Left ventricle myocardium superior (tissue), 1 donor: ENCODE measurements at regions not wholly inside any gene's neighbourhood (a gene's known extent, or its start where the extent isn't known, plus 50 kb on each side); places are given as distances from the start of the nearest gene placed in this dataset.
"Not testable (repeated sequence)": the region's sequence is repeated elsewhere in the genome, so short reads cannot be mapped to it uniquely, and the experiment has no call there.

Source experiments
- ATAC-seq: fragments of 200-7000 bp; cut with Tn5 transposase; one replicate; pipeline ENCODE4 v1.9.1; 2020; ENCODE audit warnings: mild to moderate bottlenecking, moderate library complexity
- DNase-seq: peaks from one replicate; pipeline ENCODE4 v3.0.0-alpha.2; 2020
- intact Hi-C: fragments of 100-400 bp; cut with micrococcal nuclease; formaldehyde crosslinking; loops from one replicate; pipeline ENCODE4 v1.11.0; 2022
- donor health status: DM: no; HTN: yes; CAD: no; lungs with severe emphysema.

DNA sequence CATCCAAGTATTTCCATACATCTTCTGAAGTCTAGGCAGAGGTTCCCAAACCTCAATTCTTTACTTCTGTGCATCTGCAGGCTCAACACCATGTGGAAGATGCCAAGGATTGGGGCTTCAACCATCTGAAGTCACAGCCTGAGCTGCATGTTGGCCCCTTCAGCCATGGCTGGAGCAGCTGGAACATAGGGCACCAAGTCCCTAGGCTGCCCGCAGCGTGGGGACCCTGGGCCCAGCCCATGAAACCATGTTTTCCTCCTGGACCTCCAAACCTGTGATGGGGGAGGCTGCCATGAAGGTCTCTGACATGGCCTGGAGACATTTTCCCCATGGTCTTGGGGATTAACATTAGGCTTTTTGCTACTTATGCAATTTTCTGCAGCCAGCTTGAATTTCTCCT, 729.8 kb downstream of the KCNT2 start:
- DNase-seq (no peak), ATAC-seq (no peak)
- intact Hi-C loops = no loop called here

GRCh38 chr1:195876792-195877191, 731.4 kb downstream of the KCNT2 start:
- intact Hi-C loops = no loop called here
- DNase-seq = no peak
- no peak for ATAC-seq

DNA sequence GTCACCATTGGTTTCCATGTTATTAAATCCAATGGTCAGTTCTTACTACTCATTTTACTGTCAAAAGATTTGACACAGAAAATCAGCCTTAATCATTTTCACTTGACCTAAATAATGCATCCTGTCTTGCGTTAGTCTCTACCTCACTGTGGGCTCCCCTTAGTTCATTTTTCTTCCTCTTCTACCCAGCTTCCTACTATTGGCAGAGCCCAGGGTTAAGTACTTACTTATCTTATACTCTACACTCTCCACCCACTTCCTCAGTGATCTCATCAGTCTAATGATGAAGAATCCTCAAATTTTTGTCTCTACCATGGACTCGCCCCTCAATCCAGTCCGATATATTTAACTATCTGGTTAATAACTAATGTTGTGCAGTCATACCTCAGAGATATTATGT, 735.9 kb downstream of the KCNT2 start:
- ATAC-seq (no peak), DNase-seq (no peak)
- intact Hi-C loops = no loop called here

DNA sequence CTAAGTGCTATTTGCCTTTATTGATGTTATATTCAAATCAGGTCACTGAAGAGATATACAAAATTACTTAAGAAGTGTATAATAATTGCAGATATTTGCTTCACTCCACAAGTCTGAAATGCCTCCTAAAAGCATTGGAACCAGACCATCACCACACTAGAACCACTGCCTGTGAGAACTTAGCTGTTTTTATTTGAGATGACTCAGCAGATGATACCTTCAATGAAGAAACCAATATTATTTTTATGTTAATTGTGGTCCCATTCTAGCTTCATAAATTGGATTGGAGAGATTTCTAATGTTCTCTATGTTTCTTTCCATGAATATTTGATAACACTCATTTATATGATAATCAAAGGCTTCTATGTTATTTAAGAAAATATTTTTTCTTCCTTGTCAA, 740.6 kb downstream of the KCNT2 start:
- DNase-seq (no peak), ATAC-seq (no peak)
- intact Hi-C loops = no loop called here

DNA sequence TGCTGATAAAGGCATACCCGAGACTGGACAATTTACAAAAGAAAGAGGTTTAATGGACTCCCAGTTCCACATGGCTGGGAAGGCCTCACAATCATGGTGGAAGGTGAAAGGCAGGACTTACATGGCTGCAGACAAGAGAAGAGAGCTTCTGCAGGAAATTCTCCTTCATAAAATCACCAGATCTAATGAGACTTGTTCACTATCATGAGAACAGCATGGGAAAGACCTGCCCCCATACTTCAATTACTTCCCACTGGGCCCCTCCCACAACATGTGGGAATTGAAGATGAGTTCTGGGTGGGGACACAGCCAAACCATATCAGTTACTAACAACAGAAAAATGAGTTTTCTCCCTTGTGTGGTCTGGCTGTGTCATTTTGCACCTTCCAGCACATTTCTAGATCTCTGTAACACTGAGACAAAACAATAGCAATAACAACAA, 741.4 kb downstream of the KCNT2 start:
- intact Hi-C loops = no loop called here
- ATAC-seq = no peak
- DNase-seq = no peak

GRCh38 chr1:195866091-195866780, 742.0 kb downstream of the KCNT2 start:
- intact Hi-C loops = no loop called here
- ATAC-seq = no peak

DNA sequence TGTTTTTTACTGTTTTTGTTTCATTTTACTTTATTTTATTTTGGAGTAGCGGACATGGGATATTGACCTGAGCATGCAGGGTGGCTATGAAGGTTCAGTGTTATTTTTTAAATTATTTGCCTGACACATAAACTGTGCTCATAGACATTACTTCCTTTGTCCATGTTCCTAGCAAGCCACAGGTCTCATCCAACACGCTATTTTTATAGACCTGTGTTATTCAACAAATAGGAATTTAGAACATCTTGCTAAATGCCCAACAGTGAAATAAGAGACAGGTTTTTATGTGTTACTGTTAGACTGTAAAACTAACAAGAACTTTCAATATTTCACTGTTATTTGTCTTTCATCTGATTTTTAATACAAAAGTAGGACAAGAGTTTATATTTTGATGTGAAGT, 756.4 kb downstream of the KCNT2 start:
- no peak for DNase-seq
- intact Hi-C loops = no loop called here
- ATAC-seq = no peak

More at GRCh38 chr1:195866091-195866780, 742.0 kb downstream of the KCNT2 start:
- DNase-seq = no peak

- ATAC-seq = no peak
- no peak for DNase-seq
- intact Hi-C loops = no loop called here
These were observed 757.1 kb downstream of the KCNT2 start for GRCh38 chr1:195851016-195851601.

- DNase-seq = no peak
- ATAC-seq = no peak
- intact Hi-C loops = no loop called here
These were observed 759.1 kb downstream of the KCNT2 start for GRCh38 chr1:195849180-195849579.

DNA sequence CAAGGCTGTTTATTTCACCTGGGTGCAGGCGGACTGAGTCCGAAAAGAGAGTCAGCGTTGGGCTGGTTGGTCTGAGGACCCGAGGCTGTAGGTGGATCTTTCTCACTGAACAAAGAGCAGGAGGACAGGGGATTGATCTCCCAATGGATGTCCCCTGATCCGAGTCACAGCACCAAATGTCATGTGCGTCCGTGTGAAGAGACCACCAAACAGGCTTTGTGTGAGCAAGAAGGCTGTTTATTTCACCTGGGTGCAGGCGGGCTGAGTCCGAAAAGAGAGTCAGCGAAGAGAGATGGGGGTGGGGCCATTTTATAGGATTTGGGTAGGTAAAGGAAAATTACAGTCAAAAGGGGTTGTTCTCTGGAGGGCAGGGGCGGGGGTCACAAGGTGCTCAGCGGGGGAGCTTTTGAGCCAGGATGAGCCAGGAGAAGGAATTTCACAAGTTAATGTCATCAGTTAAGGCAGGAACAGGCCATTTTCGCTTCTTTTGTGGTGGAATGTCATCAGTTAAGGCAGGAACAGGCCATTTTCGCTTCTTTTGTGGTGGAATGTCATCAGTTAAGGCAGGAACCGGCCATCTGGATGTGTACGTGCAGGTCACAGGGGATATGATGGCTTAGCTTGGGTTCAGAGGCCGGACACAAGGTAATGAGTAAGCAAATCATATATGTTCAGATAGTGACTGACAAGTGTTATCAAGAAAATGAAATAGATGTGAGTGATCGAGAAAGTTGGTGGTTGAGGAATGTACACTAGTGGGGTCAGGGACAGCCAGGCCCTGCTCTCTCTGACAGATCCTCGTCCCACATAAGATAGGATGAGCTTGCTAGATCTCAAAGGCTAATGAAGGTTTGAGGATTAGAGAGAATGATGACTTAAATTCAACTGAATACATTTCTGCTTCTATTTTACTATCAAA, 760.0 kb downstream of the KCNT2 start:
- intact Hi-C loops, ATAC-seq: not testable (repeated sequence)

DNA sequence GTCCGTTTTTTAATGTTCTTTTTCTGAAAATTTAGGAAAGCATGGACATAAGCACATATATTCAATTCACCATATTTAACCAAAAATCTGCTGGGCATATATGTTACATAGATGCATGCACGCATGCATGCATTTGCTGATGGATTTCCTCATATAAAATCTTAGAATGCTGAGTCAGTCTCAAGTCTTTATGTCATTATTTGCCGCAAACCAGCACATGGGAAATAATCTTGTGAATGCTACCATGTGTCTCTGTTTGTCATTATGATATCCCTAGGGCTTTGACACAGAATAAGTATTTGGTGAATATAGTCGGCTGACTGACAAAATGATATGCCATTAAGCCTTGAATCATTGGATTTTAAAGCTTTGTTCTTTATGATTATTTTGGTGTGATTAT, 776.5 kb downstream of the KCNT2 start:
- ATAC-seq (no peak), DNase-seq (no peak)
- intact Hi-C loops = no loop called here

More for the DNA sequence above, 760.0 kb downstream of the KCNT2 start:
- DNase-seq = not testable (repeated sequence)

DNA sequence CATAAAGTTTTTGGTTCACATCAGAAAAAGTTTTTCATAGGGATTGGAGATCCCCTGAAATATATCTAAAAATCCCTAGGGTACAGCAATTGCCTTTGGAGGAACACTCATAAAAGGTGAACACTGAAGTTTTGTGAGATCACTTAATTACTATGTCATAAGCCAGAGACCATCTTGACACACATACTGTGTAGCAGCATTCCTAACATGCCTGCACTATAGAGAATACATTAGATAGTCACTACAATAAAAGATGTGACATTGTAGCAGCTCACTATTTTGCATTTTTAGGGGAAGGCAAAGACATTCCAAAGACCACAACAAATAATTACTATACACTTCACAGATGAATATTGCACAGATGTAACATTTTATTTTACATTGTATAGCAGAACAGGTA, 779.9 kb downstream of the KCNT2 start:
- ATAC-seq = no peak
- DNase-seq = no peak
- intact Hi-C loops = no loop called here

DNA sequence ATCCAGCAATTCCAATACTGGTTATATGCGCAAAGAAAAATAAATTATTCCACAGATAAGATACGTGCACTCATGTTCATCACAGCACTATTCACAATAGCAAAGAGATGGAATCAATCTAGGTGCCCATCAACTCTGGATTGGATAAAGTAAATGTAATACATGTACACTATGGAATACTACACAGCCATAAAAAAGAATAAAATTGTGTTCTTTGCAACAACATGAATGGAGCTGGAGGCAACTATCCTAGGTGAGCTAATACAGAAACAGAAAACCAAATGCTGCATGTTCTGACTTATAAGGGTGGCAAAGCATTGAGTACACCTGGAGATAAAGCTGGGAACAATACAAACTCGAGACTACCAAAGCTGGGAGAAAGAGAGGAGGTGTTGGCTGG, 787.3 kb downstream of the KCNT2 start:
- no peak for ATAC-seq
- no peak for DNase-seq
- intact Hi-C loops = no loop called here

GRCh38 chr1:195806060-195806459, 802.2 kb downstream of the KCNT2 start:
- ATAC-seq (no peak), DNase-seq (no peak)
- intact Hi-C loops = no loop called here

- ATAC-seq = no peak
These were observed 803.7 kb downstream of the KCNT2 start for GRCh38 chr1:195804547-195804946.

GRCh38 chr1:195799016-195799415, 809.2 kb downstream of the KCNT2 start:
- intact Hi-C loops = no loop called here
- no peak for DNase-seq
- no peak for ATAC-seq

More at GRCh38 chr1:195804547-195804946, 803.7 kb downstream of the KCNT2 start:
- no peak for DNase-seq
- intact Hi-C loops = no loop called here

DNA sequence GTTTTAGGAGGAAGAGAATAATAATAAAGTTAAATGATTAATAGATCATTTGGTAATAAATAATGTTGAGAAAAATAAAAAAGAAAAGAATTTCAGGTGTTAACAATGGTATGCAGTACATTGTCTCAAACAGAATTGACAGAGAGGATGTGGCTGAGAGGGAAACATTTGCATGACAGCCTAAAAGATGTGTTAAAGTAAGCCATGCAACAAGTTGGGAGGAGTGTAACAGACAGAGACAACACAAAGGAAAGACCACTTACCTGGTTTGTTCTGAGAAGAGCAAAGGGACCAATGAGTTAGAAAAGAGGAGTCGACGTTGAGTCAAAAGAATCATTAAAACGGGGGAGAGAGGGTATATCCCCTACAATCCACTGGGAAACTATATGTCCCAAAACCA, 814.0 kb downstream of the KCNT2 start:
- DNase-seq (no peak), ATAC-seq (no peak)
- intact Hi-C loops = no loop called here

DNA sequence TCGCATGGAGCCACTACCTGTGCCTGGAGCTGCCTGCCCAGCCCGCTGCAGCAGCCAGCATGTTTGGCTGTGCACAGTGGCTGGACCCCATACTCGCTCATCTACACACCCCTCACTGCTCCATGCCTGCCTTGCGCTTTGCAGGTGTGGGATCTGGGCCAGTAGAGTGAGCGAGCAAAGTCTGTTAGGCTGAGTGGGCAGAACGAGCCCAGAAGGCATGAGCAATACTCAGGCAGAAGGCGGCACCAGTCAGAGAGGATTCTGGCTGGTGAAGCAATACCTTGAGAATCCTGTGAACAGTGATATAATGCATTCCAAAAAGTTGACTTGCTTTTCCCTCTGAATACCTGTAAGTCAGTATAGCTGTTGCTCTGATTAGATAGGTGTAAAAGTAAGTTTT, 816.4 kb downstream of the KCNT2 start:
- no peak for ATAC-seq
- intact Hi-C loops = no loop called here

GRCh38 chr1:195790514-195791168, 817.6 kb downstream of the KCNT2 start:
- DNase-seq = no peak
- no peak for ATAC-seq
- intact Hi-C loops = no loop called here

More for the DNA sequence above, 816.4 kb downstream of the KCNT2 start:
- DNase-seq = peak; percentile 15

GRCh38 chr1:195789321-195789720, 818.9 kb downstream of the KCNT2 start:
- DNase-seq (no peak), ATAC-seq (no peak)
- intact Hi-C loops = no loop called here
